GM19395 (cell line): ENCODE measurements at regions not wholly inside any gene's neighbourhood (a gene's known extent, or its start where the extent isn't known, plus 50 kb on each side); places are given as distances from the start of the nearest gene placed in this dataset.
"Not testable (repeated sequence)": the region's sequence is repeated elsewhere in the genome, so short reads cannot be mapped to it uniquely, and the experiment has no call there.

Experiments used
- ATAC-seq: cut with Tn5 transposase; IDR thresholded peaks from one replicate; pipeline ENCODE4 v1.9.1; 2021; ENCODE audit warnings: mild to moderate bottlenecking, moderate library complexity; ENCODE audit not compliant: unreplicated experiment

- no peak for ATAC-seq
Measured at GRCh38 chr16:61024180-61024900, 1011.9 kb downstream of the CDH8 start.

DNA sequence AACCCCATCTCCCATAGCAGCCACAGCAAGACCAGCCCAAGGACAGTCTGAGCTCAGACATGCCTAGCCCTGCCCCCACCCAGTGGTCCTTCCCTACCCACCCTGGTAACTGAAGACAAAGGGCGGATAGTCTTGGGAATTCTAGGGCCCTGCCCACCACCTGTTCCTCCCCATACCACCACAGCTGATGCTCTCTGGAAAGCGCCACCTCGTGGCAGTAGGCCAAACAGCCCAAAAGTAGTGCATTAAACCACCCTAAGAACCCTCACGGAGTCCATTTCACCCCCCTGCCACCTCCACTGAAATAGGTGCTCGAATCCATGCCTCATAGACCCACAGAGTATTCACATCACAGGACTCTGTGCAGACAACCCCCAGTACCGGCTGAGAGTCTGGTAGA lies 1021.4 kb downstream of the CDH8 start:
- no peak for ATAC-seq

GRCh38 chr16:61007694-61008093 lies 1028.5 kb downstream of the CDH8 start:
- ATAC-seq, result no peak

- ATAC-seq, result no peak
Measured at GRCh38 chr16:61005952-61006351, 1030.3 kb downstream of the CDH8 start.

- no peak for ATAC-seq
Measured at GRCh38 chr16:61002479-61003204, 1033.6 kb downstream of the CDH8 start.

DNA sequence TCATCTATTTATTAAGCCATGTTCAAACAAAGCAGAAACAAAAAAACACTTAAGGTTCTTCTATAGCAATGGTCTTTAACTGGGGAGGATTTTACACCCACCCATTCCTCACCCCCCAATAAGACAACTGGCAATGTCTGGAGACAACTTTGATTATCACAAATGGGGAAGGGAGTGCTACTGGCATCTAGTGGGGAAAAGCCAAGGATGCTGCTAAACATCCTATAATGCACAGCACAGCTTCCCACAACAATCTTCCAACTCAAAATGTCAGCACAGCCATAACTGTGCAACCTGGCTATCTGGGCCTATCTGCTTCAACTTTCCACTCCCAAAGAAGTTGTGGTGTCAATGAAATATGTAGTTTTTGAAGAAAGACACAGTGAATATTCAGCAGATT lies 1044.4 kb downstream of the CDH8 start:
- ATAC-seq, result no peak

DNA sequence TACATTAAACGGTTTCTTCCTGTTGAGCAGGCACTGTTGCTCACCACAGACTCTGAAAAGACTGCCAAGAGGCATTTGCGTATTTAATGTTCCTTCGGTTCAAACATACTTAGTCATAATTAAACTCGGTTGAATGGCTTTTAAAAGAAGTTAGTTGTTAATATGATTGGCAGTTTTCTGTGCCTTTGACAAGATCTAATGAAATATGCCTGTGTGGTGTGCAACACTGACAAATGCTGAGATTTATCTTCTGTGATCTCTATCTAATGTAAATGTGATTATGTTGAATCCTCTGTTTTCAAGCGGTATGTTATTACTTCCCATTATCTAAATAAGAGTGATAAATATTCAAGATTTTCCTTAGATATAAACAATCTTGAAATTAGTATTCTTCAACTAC lies 1046.6 kb downstream of the CDH8 start:
- no peak for ATAC-seq

- no peak for ATAC-seq
Measured at GRCh38 chr16:60979119-60979518, 1057.1 kb downstream of the CDH8 start.

GRCh38 chr16:60949800-60950199 lies 1086.4 kb downstream of the CDH8 start:
- no peak for ATAC-seq

GRCh38 chr16:60945225-60945624 lies 1091.0 kb downstream of the CDH8 start:
- ATAC-seq, result no peak

DNA sequence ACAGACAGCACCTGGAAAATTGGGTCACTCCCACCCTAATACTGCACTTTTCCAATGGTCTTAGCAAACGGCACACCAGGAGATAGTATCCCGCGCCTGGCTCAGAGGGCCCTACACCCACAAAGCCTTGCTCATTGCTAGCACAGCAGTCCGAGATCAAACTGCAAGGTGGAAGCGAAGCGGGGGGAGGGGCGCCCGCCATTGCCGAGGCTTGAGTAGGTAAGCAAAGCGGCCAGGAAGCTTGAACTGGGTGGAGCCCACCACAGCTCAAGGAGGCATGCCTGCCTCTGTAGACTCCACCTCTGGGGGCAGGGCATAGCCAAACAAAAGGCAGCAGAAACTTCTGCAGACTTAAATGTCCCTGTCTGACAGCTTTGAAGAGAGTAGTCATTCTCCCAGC lies 1100.0 kb downstream of the CDH8 start:
- ATAC-seq, result not testable (repeated sequence)

- no peak for ATAC-seq
Measured at GRCh38 chr16:60932600-60932999, 1103.6 kb downstream of the CDH8 start.

DNA sequence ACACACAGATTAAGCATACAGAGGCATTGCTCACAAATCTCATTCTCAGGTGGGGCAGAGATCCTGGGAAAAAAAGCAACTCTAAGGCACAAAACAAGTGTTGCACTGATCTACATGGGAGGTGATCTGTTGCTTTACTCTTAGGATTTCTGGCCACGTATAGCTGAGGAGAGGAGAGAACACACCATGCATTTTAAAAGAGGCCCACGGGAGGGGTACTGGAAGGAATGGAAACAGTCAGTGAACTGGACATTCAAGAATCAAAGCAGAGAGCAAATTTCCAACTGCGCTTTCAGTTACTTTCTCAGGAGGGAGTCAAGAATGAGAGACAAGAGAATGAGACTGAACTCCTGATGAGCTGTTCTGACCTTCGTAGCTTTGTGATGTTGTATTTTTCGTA lies 1105.9 kb downstream of the CDH8 start:
- no peak for ATAC-seq

- no peak for ATAC-seq
Measured at GRCh38 chr16:60922920-60923319, 1113.3 kb downstream of the CDH8 start.

- no peak for ATAC-seq
Measured at GRCh38 chr16:60914334-60914733, 1121.9 kb downstream of the CDH8 start.

DNA sequence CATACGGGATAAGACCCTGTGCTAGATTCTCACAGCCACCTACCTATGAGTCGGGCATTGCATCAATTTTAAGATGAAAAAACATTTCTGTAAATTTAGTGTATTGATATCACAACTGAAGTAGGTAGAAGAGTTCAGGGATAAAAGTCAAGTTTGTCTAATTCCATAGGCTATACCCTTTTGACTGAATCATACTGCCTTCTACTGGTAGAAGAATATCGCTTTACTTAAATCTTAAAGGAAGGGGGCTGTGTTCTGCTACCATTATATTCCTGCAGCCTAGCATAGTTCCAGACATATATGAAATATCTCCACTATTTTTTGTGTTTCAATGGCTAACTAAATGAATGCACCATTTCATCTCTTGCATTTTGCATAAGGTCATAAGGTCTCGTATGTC lies 1128.6 kb downstream of the CDH8 start:
- ATAC-seq, result no peak

GRCh38 chr16:60905811-60906210 lies 1130.4 kb downstream of the CDH8 start:
- ATAC-seq, result no peak

GRCh38 chr16:60902114-60902513 lies 1134.1 kb downstream of the CDH8 start:
- no peak for ATAC-seq

DNA sequence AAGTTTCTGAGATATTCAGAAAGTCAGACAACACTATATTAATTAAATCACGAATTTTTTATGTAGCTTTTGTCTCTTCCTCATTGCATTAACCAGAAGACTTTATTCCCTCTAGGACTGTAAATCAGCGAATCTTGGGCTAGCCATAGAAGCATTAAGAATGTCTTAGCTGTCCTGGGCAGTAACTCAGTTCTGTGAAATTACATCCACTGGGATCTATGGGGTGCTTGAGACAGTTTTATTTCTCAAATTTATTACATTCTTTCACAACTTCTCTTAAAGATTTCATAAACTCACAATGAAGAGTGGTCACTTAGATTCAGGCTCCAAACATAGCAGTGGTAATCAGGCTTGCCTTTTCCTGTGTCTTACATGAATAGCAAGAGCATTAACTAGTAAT lies 1153.4 kb downstream of the CDH8 start:
- no peak for ATAC-seq

DNA sequence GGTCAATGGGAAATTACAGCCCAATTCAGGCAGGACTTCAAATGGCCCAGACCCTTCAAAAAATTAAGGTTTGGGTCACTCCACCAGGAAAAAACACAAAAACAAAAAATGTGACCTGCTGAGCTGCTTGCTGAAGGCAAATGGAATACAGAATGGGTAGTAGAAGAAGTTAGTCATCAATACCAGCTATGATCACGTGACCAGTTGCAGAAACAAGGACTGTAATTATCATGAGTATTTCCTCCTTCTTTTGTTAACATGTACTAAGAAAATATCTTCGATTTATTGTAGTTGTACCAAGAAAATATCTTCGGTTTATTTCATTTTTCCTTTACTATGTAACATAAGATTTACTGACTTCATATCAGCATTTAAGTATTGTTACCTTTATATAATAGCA lies 1183.6 kb downstream of the CDH8 start:
- no peak for ATAC-seq

GRCh38 chr16:60821661-60822060 lies 1214.6 kb downstream of the CDH8 start:
- no peak for ATAC-seq

GRCh38 chr16:60820361-60820760 lies 1215.9 kb downstream of the CDH8 start:
- ATAC-seq, result no peak

DNA sequence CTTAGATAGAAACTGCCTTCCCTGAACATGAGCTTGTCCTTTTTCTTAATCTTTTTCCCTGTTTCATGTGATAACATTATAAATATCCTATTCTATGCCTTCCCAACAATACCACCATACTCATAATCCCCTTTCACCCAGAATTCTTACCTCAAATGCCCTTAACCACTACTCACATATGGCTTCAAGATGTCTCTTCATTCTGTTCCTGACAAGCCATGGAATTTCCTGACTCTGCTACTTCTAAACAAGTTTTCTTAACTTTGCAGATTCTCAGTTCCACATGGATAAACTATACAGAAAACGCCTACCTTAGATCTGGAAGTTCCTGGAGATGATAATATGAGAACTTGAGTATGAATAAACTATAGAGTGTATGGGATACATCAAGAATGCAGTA lies 1217.8 kb downstream of the CDH8 start:
- no peak for ATAC-seq
